ENCODE measurements at regions not wholly inside any gene's neighbourhood (a gene's known extent, or its start where the extent isn't known, plus 50 kb on each side); places are given as distances from the start of the nearest gene placed in this dataset.

DNA sequence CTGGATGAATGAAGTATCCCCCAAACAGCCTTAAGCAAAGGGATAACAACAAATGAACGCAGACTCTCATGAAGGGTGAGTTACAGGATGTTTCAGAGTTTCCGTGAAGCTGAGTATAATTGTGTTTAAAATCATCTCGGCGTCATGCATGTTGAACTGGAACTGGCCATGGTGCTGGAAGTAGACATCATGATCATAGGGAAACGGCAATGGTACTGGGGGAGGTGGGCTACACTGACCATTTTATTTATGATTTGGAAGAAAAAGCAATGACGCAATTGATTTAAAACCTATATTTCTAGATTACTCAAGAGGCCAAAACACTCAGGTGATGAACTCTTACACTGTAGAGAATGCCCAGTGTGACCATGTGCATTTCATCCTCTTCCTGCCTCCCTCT is 387.9 kb upstream of the MYT1L start:
- Mint-ChIP-seq H3K4me1 (ENCODE audit: unreplicated experiment) (no peaks in the 10 kb centered on the region), H3K27ac (ENCODE audit: unreplicated experiment) (no peak overlapping the region), H3K4me3 (ENCODE audit: unreplicated experiment) (no peak overlapping the region), H3K36me3 (ENCODE audit: low read depth, unreplicated experiment) (peaks cover 3% of the 10 kb centered on the region), H3K9me3 (ENCODE audit: unreplicated experiment) (no peaks in the 10 kb centered on the region), H3K27me3 (ENCODE audit: unreplicated experiment) (peaks cover 11% of the 10 kb centered on the region)
- TF ChIP-seq, protein P1, sequence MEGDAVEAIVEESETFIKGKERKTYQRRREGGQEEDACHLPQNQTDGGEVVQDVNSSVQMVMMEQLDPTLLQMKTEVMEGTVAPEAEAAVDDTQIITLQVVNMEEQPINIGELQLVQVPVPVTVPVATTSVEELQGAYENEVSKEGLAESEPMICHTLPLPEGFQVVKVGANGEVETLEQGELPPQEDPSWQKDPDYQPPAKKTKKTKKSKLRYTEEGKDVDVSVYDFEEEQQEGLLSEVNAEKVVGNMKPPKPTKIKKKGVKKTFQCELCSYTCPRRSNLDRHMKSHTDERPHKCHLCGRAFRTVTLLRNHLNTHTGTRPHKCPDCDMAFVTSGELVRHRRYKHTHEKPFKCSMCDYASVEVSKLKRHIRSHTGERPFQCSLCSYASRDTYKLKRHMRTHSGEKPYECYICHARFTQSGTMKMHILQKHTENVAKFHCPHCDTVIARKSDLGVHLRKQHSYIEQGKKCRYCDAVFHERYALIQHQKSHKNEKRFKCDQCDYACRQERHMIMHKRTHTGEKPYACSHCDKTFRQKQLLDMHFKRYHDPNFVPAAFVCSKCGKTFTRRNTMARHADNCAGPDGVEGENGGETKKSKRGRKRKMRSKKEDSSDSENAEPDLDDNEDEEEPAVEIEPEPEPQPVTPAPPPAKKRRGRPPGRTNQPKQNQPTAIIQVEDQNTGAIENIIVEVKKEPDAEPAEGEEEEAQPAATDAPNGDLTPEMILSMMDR (IDR thresholded peaks at IDR 0.05; ENCODE audit: unreplicated experiment), result no peak
- DNase-seq (ENCODE audit: low spot score), result peak; percentile 18

DNA sequence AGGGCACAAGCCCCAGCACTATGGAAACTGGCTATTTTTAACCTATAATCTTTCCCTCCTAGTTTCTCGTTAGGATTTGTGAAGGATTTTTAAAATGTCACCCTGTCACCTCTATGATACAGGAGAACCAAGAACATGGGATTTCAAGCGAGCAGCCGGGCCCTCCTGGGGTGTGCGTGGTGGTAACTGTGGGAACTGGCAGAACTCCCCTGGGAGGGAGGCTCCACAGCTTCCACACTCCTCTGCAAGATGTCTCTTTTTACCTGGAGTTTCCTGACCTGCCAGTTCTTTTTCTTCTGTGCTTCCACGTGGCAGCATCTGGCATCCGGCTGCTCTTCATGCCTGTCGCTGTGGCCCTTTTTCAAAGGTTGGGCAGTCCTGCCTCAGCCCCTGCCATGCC is 386.3 kb upstream of the MYT1L start:
- Mint-ChIP-seq H3K36me3 (ENCODE audit: low read depth, unreplicated experiment) (peaks cover 3% of the 10 kb centered on the region), H3K27me3 (ENCODE audit: unreplicated experiment) (peaks cover 11% of the 10 kb centered on the region), H3K9me3 (ENCODE audit: unreplicated experiment) (no peaks in the 10 kb centered on the region), H3K4me3 (ENCODE audit: unreplicated experiment) (no peak overlapping the region), H3K4me1 (ENCODE audit: unreplicated experiment) (peaks cover 6% of the 10 kb centered on the region), H3K27ac (ENCODE audit: unreplicated experiment) (no peak overlapping the region)
- TF ChIP-seq, protein P1 (IDR thresholded peaks at IDR 0.05; ENCODE audit: unreplicated experiment), result no peak
- DNase-seq (ENCODE audit: low spot score), result no peak

DNA sequence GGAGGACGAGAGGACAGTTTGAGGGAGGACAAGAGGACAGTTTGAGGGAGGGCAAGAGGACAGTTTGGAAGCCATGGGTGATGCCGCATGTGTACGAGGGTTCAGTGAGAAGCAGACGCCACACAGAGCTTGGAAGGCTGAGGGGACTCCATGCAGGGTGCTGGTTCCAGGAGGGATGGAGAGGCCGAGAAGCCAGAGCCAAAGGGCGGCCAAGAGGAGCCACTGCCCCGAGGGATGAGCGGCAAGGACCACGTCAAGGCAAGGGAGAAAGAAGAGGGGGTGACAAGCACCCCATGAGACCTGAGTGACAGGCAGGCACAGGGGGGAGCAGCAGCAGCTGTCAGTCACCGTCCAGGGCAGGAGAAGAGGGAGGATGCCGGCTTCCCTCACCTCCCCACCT is 385.7 kb upstream of the MYT1L start:
- no peak for DNase-seq (ENCODE audit: low spot score)
- Mint-ChIP-seq H3K27ac (ENCODE audit: unreplicated experiment) (no peak overlapping the region), H3K27me3 (ENCODE audit: unreplicated experiment) (peaks cover 11% of the 10 kb centered on the region), H3K4me3 (ENCODE audit: unreplicated experiment) (no peak overlapping the region), H3K36me3 (ENCODE audit: low read depth, unreplicated experiment) (peaks cover 3% of the 10 kb centered on the region), H3K9me3 (ENCODE audit: unreplicated experiment) (no peaks in the 10 kb centered on the region), H3K4me1 (ENCODE audit: unreplicated experiment) (peaks cover 6% of the 10 kb centered on the region)
- TF ChIP-seq, protein P1 (IDR thresholded peaks at IDR 0.05; ENCODE audit: unreplicated experiment), result no peak

DNA sequence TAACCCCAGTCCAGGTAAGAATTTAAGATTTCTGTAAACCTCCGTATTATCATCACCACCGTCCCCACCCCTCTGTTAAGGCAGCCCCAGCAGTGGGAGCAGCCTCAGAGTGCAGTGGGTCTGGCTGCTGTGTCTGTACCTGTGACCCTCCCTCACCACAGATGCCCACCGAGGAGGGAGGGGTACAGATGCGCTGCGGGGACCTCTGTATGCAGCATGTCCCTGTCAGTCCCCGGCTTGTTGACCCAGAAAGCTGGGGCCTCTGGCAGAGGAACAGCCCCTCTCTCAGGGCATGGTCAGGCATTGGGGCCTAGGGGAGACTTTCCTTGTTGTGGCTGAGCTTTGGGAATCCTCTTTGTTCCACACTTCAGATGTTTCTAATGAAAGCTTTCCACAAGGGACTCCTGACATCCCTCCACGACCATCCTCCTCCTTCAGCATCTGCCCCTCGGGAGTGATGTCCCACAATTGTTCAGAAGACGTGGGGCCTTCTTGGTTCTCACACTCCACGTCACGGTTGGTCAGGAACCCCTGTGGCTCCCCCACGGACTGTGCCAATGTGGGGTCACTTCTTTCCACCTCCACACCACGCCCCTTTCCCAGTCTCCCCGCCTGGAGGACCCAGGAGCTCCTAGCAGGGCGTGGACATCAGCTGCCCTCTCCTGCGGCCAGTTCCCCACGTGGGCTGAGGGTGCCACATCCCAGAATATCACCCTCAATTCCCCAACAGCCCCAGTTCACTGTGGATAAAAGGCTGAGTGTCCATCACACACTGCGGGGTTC is 384.2 kb upstream of the MYT1L start:
- H3K4me1 Mint-ChIP-seq (ENCODE audit: unreplicated experiment), result peaks cover 6% of the 10 kb centered on the region
- peaks cover 12% of the 10 kb centered on the region for H3K27me3 Mint-ChIP-seq (ENCODE audit: unreplicated experiment)
- DNase-seq (ENCODE audit: low spot score), result no peak
- H3K36me3 Mint-ChIP-seq (ENCODE audit: low read depth, unreplicated experiment), result peaks cover 3% of the 10 kb centered on the region
- TF ChIP-seq, protein P1 (IDR thresholded peaks at IDR 0.05; ENCODE audit: unreplicated experiment), result no peak
- no peak overlapping the region for H3K27ac Mint-ChIP-seq (ENCODE audit: unreplicated experiment)
- H3K4me3 Mint-ChIP-seq (ENCODE audit: unreplicated experiment), result peak overlapping the region; percentile 67
- H3K9me3 Mint-ChIP-seq (ENCODE audit: unreplicated experiment), result no peaks in the 10 kb centered on the region

DNA sequence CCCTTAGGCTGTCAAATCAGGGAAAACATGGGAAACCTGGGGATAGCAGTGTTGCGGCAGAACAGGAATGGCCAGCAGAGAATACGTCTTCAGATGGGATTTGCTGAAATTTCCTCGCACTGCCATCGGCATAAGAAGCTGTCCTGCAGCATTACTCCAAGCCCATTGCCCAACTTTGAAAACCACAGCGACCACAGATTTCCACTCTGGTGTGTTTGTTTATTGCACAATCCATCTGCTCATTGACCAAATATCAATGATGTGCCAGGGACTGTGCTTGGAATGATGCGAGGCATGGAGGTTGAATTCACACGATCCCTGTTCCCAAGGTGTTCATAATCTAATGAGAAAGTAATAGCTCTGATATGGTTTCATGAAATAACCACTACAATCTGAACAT is 383.3 kb upstream of the MYT1L start:
- Mint-ChIP-seq H3K9me3 (ENCODE audit: unreplicated experiment) (no peaks in the 10 kb centered on the region), H3K36me3 (ENCODE audit: low read depth, unreplicated experiment) (peaks cover 3% of the 10 kb centered on the region), H3K4me3 (ENCODE audit: unreplicated experiment) (no peak overlapping the region), H3K27me3 (ENCODE audit: unreplicated experiment) (peaks cover 14% of the 10 kb centered on the region), H3K4me1 (ENCODE audit: unreplicated experiment) (peaks cover 6% of the 10 kb centered on the region), H3K27ac (ENCODE audit: unreplicated experiment) (no peak overlapping the region)
- TF ChIP-seq, protein P1 (IDR thresholded peaks at IDR 0.05; ENCODE audit: unreplicated experiment), result no peak
- no peak for DNase-seq (ENCODE audit: low spot score)

Measured in endothelial cell (in vitro differentiated cells).